A673 (cell line): ENCODE measurements at regions not wholly inside any gene's neighbourhood (a gene's known extent, or its start where the extent isn't known, plus 50 kb on each side); places are given as distances from the start of the nearest gene placed in this dataset.

Experiments
- EZH2 ChIP-seq: fragments of 200-600 bp; sonication (generic); IDR thresholded peaks from 2 replicates; pipeline ENCODE4 v1.6.1; 2017; ENCODE audit warnings: borderline replicate concordance, low read depth, mild to moderate bottlenecking, mixed read lengths, antibody characterized with exemption, low read length; ENCODE audit not compliant: poor library complexity, severe bottlenecking
- TF ChIP-seq, protein P1 (sequence below): fragments of 300-800, 200-600 bp; sonication (generic); conservative IDR thresholded peaks from 2 replicates; pipeline ENCODE4 v1.5.1; 2017; ENCODE audit warnings: low read depth, mild to moderate bottlenecking, antibody characterized with exemption, low read length, moderate library complexity, mixed read lengths

DNA sequence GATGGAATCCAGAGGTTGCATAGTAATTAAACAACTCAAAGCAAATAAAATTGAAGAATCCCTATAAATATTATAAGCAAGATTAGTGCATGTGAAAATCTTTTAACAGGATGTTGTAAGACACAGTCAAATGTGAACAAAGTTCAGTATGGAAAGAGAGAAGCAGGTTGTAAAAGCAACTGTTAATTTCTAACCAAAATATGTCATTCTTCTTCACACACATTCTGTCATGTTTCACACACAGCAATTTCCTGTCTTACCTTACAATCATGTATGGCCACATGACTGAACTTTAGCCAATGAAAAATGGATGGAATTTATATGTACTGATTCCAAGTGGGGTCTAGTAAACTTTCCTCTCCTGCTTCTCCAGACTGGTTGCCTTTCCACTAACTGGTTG lies 527.7 kb upstream of the TMPRSS15 start:
- TF ChIP-seq, protein P1, sequence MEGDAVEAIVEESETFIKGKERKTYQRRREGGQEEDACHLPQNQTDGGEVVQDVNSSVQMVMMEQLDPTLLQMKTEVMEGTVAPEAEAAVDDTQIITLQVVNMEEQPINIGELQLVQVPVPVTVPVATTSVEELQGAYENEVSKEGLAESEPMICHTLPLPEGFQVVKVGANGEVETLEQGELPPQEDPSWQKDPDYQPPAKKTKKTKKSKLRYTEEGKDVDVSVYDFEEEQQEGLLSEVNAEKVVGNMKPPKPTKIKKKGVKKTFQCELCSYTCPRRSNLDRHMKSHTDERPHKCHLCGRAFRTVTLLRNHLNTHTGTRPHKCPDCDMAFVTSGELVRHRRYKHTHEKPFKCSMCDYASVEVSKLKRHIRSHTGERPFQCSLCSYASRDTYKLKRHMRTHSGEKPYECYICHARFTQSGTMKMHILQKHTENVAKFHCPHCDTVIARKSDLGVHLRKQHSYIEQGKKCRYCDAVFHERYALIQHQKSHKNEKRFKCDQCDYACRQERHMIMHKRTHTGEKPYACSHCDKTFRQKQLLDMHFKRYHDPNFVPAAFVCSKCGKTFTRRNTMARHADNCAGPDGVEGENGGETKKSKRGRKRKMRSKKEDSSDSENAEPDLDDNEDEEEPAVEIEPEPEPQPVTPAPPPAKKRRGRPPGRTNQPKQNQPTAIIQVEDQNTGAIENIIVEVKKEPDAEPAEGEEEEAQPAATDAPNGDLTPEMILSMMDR, result no peak
- TF ChIP-seq EZH2, result no peak
